ENCODE measurements at regions not wholly inside any gene's neighbourhood (a gene's known extent, or its start where the extent isn't known, plus 50 kb on each side); places are given as distances from the start of the nearest gene placed in this dataset.

DNA sequence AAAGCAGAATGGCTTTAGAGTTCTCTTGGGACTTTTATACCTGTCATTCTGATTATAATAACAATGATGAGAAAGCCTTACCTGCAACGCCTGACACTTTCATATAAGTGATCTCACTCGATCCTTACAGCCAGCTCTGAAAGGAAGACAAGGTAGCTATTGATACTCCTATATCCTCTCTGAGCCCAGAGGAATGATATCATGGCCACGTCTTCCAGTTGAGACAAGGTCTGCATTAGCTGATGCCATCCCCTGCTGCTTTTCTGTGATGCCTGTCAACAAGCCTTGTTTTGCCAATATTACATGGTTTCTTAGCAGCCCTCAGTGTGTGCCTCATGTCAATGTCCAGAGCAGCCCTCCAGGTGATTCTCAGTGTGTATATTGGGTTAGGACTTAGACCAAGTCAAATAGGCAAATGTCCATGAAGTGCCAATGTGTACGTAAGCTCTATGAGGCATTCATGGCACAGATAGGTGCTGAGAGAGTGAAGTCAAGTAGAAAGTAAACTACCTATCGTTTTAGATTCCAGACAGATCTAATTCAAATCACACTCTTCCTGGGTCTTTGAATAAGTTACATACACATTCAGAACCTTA is 405.9 kb downstream of the ADRA2A start:
- no peak for TF ChIP-seq POLR2A (IDR thresholded peaks at IDR 0.05)
- TF ChIP-seq CTCF (IDR thresholded peaks at IDR 0.05), result no peak
- TF ChIP-seq EP300 (IDR thresholded peaks at IDR 0.05), result no peak
